Vagina (tissue), 2 donors: ENCODE measurements at regions not wholly inside any gene's neighbourhood (a gene's known extent, or its start where the extent isn't known, plus 50 kb on each side); places are given as distances from the start of the nearest gene placed in this dataset.

Experiments
- POLR2A ChIP-seq, 2 donors: fragments of 450-650 bp; IDR thresholded peaks; one replicate each; pipeline ENCODE4 v1.6.1; 2017; ENCODE audit warnings: antibody characterized with exemption in 2 of 2, mild to moderate bottlenecking in 2 of 2, moderate library complexity in 2 of 2
- TF ChIP-seq, protein P1 (sequence below), 3 experiments: fragments of 450-650 bp in 2 of 3; fragments of 200-600 bp in 1 of 3; sonication (generic) in 1 of 3; IDR thresholded peaks; one replicate each; pipeline ENCODE4 v1.5.1; 2017 to 2019; ENCODE audit warnings: antibody characterized with exemption in 3 of 3, mild to moderate bottlenecking in 2 of 3, moderate library complexity in 2 of 3

DNA sequence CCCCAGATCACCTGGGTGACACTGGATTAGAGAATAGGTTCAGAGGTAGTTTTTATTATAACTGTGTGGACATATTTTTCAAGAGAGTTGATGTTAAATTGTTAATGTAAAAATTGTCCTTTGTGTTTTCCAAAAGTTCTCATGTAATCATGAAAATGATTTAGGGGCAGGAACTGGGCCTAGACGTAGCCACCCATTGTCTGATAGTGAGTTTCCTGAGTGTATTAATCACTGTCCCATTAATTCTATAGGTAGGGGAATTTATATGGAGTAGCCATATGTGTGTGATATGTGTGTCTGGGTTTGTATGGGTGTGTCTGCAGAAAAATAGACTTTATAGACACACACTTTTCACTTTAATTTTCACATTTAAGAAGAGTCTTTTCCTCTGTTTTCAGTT lies 144.6 kb upstream of the RAI14 start:
- TF ChIP-seq, protein P1, sequence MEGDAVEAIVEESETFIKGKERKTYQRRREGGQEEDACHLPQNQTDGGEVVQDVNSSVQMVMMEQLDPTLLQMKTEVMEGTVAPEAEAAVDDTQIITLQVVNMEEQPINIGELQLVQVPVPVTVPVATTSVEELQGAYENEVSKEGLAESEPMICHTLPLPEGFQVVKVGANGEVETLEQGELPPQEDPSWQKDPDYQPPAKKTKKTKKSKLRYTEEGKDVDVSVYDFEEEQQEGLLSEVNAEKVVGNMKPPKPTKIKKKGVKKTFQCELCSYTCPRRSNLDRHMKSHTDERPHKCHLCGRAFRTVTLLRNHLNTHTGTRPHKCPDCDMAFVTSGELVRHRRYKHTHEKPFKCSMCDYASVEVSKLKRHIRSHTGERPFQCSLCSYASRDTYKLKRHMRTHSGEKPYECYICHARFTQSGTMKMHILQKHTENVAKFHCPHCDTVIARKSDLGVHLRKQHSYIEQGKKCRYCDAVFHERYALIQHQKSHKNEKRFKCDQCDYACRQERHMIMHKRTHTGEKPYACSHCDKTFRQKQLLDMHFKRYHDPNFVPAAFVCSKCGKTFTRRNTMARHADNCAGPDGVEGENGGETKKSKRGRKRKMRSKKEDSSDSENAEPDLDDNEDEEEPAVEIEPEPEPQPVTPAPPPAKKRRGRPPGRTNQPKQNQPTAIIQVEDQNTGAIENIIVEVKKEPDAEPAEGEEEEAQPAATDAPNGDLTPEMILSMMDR (IDR thresholded peaks at IDR 0.05) = no peak
- TF ChIP-seq POLR2A (IDR thresholded peaks at IDR 0.05) = no peak
